Type B pancreatic cell (in vitro differentiated cells): ENCODE measurements at regions not wholly inside any gene's neighbourhood (a gene's known extent, or its start where the extent isn't known, plus 50 kb on each side); places are given as distances from the start of the nearest gene placed in this dataset.

Experiments
- DNase-seq: peaks from one replicate; pipeline ENCODE4 v3.0.0; 2021; ENCODE audit warnings: mixed read lengths; ENCODE audit not compliant: unreplicated experiment; ENCODE audit errors: extremely low spot score
- H3K27ac Mint-ChIP-seq: 2 replicates; pipeline ENCODE4 v1.8.0; 2021; ENCODE audit warnings: mild to moderate bottlenecking, mixed read lengths
- H3K27me3 Mint-ChIP-seq: 2 replicates; pipeline ENCODE4 v1.8.0; 2021; ENCODE audit warnings: mixed read lengths
- H3K36me3 Mint-ChIP-seq: 2 replicates; pipeline ENCODE4 v1.8.0; 2021; ENCODE audit warnings: mixed read lengths
- H3K4me1 Mint-ChIP-seq: one replicate; pipeline ENCODE4 v1.8.0; 2021; ENCODE audit warnings: mixed read lengths; ENCODE audit not compliant: unreplicated experiment
- H3K4me3 Mint-ChIP-seq: 2 replicates; pipeline ENCODE4 v1.8.0; 2021; ENCODE audit warnings: mild to moderate bottlenecking, mixed read lengths
- H3K9me3 Mint-ChIP-seq: 2 replicates; pipeline ENCODE4 v1.8.0; 2021; ENCODE audit warnings: mixed read lengths
- CTCF ChIP-seq: fragments of 200-600 bp; sonication (generic); conservative IDR thresholded peaks from 2 replicates; pipeline ENCODE4 v1.5.0; 2021; ENCODE audit warnings: antibody characterized with exemption, mild to moderate bottlenecking

GRCh38 chr10:105879401-105879800, 1238.3 kb downstream of the SORCS3 start:
- no peak overlapping the region for H3K27ac Mint-ChIP-seq
- H3K4me1 Mint-ChIP-seq, result no peaks in the 10 kb centered on the region
- H3K9me3 Mint-ChIP-seq, result peaks cover 1% of the 10 kb centered on the region
- TF ChIP-seq CTCF, result no peak
- H3K27me3 Mint-ChIP-seq, result no peaks in the 10 kb centered on the region
- no peaks in the 10 kb centered on the region for H3K36me3 Mint-ChIP-seq
- H3K4me3 Mint-ChIP-seq, result no peak overlapping the region
- DNase-seq, result no peak

- Mint-ChIP-seq H3K36me3 (no peaks in the 10 kb centered on the region), H3K4me3 (no peak overlapping the region), H3K27me3 (no peaks in the 10 kb centered on the region), H3K27ac (no peak overlapping the region), H3K9me3 (peaks cover 11% of the 10 kb centered on the region), H3K4me1 (no peaks in the 10 kb centered on the region)
- TF ChIP-seq CTCF, result no peak
- DNase-seq, result no peak
Measured at GRCh38 chr10:105875050-105875449, 1234.0 kb downstream of the SORCS3 start.

- Mint-ChIP-seq H3K27ac (no peak overlapping the region), H3K36me3 (no peaks in the 10 kb centered on the region), H3K27me3 (no peaks in the 10 kb centered on the region), H3K4me3 (no peak overlapping the region), H3K4me1 (no peaks in the 10 kb centered on the region), H3K9me3 (peaks cover 11% of the 10 kb centered on the region)
- TF ChIP-seq CTCF, result no peak
- no peak for DNase-seq
Measured at GRCh38 chr10:105872665-105873064, 1231.6 kb downstream of the SORCS3 start.

GRCh38 chr10:105868935-105869334, 1227.8 kb downstream of the SORCS3 start:
- Mint-ChIP-seq H3K27me3 (no peaks in the 10 kb centered on the region), H3K9me3 (peaks cover 11% of the 10 kb centered on the region), H3K27ac (no peak overlapping the region), H3K4me1 (no peaks in the 10 kb centered on the region), H3K36me3 (no peaks in the 10 kb centered on the region), H3K4me3 (no peak overlapping the region)
- no peak for DNase-seq
- TF ChIP-seq CTCF, result no peak

GRCh38 chr10:105864854-105865253, 1223.8 kb downstream of the SORCS3 start:
- no peak for DNase-seq
- Mint-ChIP-seq H3K9me3 (no peaks in the 10 kb centered on the region), H3K4me1 (no peaks in the 10 kb centered on the region), H3K27me3 (no peaks in the 10 kb centered on the region), H3K27ac (no peak overlapping the region), H3K4me3 (no peak overlapping the region), H3K36me3 (no peaks in the 10 kb centered on the region)
- no peak for TF ChIP-seq CTCF
